Stimulated activated CD8-positive, alpha-beta memory T cell treated with anti-CD3 and anti-CD28 coated beads, Interleukin-15, amount 100 ng/mL, for 1 hour (primary cell): ENCODE measurements at regions not wholly inside any gene's neighbourhood (a gene's known extent, or its start where the extent isn't known, plus 50 kb on each side); places are given as distances from the start of the nearest gene placed in this dataset.

Experiments
- DNase-seq: peaks from one replicate; pipeline ENCODE4 v3.0.0-alpha.2; 2020; ENCODE audit warnings: low read depth

DNA sequence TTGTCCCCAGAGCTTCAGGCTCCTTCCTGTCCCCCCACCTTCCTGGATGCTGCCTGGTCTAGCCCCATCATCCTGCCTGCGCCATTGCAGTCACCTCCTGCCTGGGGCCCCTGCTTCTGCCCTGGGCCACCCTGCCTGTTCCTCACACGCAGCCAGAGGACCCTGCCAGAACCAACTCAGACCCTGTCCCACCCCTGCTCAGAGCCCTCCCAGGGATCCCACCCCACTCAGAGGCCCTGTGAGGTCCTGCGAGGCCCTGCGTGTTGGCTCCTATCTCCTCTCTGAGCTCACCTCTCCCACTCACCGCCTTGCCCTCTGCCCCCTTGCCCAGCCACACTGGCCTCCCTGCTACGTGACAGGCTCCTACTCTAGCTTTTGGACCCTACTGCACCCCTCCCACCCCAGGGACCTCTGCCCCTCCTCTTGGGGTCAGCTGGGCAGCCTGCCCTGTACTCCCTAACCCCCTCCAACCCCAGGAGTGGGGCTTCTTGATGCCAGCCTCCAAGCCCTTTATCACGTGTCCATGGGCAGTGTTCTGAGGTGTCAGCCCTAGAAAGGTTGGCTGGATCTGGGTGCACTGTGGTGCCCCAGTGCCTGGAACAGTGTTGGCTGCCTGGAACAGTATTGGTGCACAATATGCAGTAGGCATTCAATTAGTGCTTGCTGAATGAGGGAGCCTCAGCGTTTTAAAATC is 68.3 kb downstream of the CEBPB start:
- no peak for DNase-seq

DNA sequence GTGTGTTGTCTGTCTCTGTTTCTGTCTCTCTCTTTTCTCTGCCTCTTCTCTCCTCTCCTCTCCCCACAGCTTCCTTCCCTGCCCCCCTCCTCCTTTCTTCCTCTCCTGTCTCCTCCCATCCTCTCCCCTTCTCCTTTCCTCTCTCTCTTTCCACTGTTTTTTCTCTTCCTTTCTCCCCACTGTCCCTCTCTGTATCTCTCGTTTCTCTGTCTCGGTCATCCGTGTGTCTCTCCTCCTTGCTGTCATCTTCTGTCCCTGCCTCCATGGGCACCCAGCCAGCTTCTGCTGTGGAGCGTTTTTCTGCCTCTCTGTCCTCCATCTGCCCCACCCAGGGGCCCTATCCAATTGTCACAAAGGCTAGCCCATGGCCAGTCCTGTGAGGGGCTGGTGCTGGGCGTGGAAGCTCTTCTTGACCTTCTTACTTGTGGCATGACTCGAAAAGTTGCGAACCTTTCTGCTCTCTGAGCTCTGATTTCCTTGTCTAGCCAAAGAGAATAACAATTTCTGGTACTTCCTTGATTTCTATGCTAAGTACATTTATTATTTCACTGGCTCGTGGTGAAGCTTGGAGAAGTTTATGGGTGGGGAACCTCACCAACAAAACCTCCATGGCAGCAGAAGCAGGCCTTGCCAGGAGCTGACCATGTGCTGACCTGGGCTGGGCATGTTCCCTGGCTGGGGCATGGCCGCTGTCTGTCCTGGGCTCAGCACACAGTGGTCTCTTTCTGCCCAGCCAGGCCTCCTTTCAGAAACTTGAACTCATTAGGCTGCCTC is 69.3 kb downstream of the CEBPB start:
- DNase-seq, result no peak

- DNase-seq, result no peak
Measured at GRCh38 chr20:50260479-50261221, 70.0 kb downstream of the CEBPB start.

GRCh38 chr20:50261471-50262212 is 71.0 kb downstream of the CEBPB start:
- no peak for DNase-seq

DNA sequence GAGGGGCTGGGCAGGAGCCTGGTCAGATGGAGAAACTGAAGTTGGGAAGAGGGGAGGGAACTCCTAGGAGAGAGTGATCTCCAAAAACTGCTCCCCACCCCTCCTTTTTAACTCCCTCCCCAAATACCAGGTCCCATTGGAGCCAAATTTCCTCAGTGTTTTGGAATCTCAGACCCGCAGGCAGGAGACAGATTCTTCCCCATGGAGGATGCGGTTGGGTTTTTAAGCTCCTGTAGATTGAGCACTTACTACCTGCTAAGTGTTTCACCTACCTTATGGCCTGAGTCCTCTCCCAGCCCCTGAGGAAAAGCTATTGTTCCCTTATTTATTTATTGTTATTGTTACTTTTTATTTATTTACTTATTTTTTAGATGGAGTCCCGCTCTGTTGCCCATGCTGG is 73.2 kb downstream of the CEBPB start:
- no peak for DNase-seq

- DNase-seq, result no peak
Measured at GRCh38 chr20:50264534-50265145, 74.0 kb downstream of the CEBPB start.

- no peak for DNase-seq
Measured at GRCh38 chr20:50265245-50265946, 74.8 kb downstream of the CEBPB start.

DNA sequence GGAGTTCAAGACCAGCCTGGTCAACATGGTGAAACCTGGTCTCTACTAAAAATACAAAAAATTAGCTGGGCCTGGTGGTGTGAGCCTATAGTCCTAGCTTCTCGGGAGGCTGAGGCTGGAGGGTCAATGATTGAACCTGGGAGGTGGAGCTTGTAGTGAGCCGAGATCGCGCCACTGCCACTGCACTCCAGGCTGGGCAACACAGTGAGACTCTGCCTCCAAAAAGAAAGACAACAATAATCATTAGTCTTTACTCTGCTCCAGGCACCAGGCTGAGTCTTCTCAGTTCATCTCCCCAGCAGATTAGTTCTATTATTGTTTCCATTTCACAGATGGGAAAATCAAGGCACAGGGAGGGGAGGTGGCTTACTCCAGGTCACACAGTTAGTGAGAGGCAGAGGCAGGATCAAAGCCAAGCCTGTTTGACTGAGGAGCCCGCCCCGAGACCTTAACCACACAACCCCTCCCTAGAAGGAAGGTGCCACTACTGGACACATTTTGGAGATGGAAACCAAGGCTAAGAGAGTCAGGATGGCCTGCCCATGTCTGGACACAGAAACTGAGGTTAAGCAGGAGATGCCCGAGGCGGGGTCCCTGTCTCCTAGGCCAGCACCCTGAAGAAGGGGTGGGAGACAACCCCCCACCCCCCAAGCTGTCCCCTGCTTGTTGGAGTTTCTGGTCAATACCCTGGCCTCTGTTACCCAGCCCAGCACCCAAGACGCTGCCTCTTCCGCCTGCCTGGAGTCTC is 75.8 kb downstream of the CEBPB start:
- no peak for DNase-seq

- no peak for DNase-seq
Measured at GRCh38 chr20:50267041-50267865, 76.6 kb downstream of the CEBPB start.

DNA sequence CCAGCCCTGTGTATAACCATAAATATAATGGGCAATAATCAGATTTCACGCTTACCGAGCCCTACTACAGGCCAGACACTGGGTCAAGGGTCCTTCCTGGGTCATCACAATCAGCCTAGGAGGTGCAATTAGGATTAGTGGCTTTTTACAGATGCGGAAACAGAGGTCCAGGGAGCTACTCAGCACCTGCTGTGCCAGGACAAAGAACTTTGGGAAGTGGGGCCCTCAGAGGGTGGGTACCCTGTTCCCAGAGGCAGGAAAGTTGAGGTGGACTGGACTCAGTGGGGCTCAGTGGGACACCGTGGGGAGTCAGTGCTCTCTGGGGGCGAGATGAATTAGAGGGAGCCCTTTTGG is 77.2 kb downstream of the CEBPB start:
- no peak for DNase-seq

DNA sequence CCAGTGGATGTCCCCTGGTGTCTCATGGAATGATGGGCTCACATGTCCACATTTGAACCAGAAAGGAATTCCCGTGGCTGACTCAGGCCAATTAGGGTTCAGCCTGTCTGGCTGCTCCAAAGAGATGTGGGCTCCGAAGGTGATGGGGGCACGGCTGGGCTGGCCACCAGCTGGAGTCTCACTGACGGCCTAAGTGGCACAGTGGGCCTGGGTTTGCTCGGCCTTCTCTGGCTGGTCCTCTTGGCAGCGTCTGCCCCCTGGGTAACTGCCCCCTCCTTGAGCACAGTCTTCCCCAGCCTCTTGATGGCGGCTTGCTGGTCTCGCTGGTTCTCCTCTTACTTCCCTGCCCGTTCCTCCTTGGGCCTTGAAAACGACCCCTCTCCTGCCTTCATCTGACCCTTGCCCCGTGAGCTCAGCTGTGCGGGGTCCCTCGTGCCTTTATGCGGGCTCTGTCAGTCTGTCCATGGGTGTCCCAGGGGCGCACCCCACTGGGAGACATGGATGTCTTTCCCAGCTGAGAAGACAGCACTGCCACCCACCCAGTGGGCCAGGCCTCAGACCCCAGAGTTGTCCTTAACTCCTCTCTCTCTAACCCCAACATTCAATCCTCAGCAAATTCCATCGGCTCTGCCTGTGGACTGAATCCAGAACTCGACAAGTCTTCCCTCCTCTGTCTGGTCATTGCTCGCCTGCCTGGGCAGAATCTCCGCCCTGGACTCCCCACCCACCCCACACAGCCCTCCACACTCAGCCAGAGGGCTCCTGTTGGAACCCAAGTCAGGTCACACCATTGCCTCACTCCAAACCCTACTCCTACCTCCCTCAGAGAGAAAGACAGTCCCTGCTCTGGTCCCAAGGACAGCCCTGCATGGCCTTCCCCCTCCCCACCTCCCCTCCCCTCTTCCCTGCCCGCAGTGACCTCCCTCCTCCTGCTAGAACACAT is 78.7 kb downstream of the CEBPB start:
- DNase-seq, result no peak

DNA sequence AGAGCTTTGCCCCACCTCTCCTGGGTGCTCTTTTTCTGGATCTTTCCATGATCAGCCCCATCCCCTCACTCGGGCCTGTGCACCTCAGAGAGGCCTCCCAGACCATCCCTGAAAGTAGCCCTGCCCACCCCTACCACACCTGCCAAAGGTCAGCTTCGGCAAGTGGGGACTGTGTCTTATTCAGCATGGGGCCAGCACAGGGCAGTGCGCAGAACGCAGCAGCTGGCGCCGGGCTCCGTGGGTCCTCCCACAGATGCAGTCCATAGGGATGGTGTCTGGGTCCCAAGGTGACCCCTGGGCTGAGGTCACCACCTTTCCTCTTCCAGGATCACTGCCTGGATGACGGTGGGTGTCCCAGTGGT is 79.4 kb downstream of the CEBPB start:
- DNase-seq, result no peak

DNA sequence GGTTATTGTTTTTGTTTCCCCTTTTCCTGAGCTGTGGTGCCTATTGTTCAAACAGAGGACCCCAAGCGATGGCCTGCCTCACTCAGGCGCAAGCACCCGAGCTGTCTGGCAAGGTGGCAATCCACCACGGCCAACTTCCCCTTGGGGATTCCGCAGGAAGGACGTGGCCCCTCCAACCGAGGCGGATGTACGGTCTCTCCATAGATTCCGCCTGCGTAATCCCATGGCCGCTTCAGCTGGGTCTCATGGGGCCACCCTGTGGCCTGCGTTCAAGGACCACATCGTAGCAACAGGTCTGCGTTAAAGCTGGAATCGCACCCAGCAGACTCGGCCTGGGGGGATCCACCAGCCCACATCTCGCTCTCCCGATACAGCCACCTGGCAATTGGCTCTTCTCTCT is 79.9 kb downstream of the CEBPB start:
- no peak for DNase-seq

DNA sequence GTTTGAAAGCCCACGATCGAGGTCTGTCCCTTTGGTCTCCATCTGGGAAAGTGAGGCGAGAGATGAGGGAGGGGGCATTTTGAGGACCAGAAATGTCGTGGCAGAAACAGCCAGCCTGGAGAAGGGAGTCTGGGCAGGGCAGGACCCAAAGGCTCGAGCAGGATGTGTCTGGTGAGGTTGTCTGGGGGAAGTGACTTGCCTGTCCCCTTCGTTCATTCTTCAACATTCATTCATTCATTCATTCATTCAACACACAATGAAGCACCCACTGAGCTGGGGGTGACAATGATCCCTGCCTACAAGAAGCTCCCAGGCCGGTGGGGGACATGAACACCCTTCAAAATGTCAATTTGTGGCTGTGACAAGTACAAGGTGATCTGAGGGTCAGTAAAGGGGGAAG is 80.5 kb downstream of the CEBPB start:
- no peak for DNase-seq

DNA sequence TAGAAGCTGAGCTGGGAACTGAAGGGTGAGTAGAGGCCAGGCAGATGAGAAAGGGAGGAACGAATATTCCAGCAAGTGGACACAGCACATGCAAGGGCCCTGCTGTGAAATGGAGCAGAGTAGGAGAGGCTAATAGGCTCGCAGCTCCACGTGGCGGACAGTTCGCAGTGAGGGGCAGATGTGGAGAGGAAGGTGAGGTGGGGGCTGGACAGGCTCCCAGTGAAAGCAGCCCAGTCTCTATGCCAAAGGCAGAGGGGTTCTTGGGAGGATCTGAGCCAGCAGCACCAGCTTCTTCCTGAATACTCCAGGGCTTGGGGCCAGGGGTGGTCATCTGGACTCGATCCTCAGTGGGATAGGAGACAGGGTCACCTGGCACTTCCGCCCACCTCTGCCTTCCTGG is 81.0 kb downstream of the CEBPB start:
- DNase-seq, result no peak

DNA sequence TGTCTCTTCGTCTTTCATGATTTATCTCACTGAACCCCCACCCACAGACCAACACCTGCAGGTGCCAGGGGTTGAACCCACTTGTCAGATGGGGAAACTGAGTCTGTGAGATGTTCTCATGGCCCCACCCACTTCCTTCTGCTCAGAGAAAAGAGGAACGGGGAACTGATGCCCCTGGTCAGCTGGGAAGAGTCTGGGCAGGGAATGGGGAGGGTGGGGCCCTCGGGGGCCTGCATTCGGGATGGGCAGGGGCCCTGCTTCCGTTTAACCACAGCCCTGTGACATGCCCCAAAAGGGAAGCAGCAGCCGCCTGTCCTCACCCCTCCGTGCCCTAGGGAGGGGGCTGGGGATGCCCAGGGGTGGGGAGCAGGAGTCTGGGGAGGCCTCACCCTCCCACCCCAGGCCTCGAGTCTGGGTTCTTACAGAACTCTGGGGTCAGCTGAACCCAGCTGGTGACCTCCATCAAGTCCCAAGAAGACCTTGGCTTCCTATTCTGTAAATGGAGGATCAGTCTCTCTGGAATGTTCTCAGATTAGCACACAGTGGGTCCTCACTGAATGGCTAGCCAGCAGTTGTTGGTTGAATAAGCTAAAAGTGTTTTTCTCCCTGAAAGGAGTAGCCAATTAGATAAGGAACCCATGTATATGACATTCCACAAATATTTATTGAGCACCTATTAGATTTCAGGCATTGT is 81.5 kb downstream of the CEBPB start:
- no peak for DNase-seq

- no peak for DNase-seq
Measured at GRCh38 chr20:50272724-50273446, 82.3 kb downstream of the CEBPB start.
